ENCODE measurements at regions not wholly inside any gene's neighbourhood (a gene's known extent, or its start where the extent isn't known, plus 50 kb on each side); places are given as distances from the start of the nearest gene placed in this dataset.

DNA sequence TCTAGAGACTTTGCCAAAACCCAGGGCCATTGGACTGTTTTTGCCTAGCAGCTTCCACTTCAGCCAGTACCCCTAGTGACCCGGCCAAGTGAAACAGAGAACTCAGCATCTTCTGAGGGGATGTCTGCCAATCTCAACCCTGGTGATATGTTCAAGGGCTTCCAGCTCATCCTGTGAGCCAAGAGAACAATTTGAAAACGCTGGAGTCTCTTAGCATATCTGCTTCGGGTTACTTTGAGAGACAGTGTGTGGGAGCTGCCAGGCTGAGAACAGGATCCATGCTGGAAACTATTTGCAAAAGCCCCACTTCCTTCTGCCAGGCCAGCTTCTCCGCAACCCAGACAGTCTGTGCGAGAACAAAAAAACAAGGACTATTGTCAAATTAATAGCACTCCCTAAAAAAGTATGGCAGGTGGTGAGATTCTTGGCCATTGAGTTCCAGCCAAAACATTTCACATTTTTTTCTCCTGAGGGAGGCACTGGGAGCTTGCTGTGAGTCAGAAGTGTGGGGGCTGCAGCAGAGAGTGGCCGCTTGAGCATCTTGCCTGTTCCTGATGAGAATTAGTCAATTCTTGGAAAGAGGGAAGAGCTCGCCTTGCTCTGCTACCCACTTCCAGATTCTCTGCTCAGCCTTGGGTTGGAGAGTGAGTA is 395.6 kb upstream of the TRIB2 start:
- H3K4me1 ChIP-seq = peaks cover 0 to 5% of the 10 kb centered on the region in 2 donors
- WGBS, 2 donors = 61 to 74% methylated on average over 7 of the region's 7 CpGs
- intact Hi-C loops (cut with DNase I) = no loop called here
- H3K27me3 ChIP-seq = no peaks in the 10 kb centered on the region
- H3K36me3 ChIP-seq = no peaks in the 10 kb centered on the region
- no peak overlapping the region for H3K27ac ChIP-seq
- TF ChIP-seq POLR2A (IDR thresholded peaks at IDR 0.05) = no peak
- no peak overlapping the region for H3K4me3 ChIP-seq (replicated peaks in 1 of 3)
- H3K9me3 ChIP-seq = no peaks in the 10 kb centered on the region
- no peak for DNase-seq

DNA sequence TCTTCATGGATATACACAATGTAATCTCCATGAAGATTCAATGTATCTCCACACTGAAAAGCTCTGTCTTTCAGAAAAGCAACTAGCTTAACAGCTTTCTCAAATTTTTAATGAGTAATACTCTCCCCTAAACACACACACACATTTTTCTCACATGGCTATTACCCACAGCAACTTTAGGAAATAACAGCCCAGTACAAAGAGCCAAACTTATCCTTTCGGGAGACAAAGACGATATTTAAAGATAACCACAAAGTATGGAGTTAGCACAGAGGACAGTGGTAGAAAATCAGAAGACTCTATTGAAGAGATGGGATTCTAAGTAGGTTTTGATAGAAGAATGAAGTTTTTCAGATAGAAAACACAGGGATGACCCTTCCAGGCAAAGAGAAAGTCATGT is 394.9 kb upstream of the TRIB2 start:
- no peak overlapping the region for H3K4me3 ChIP-seq (replicated peaks in 1 of 3)
- H3K4me1 ChIP-seq = peaks cover 0 to 5% of the 10 kb centered on the region in 2 donors
- H3K9me3 ChIP-seq = no peaks in the 10 kb centered on the region
- intact Hi-C loops (cut with DNase I) = no loop called here
- TF ChIP-seq, protein P1, sequence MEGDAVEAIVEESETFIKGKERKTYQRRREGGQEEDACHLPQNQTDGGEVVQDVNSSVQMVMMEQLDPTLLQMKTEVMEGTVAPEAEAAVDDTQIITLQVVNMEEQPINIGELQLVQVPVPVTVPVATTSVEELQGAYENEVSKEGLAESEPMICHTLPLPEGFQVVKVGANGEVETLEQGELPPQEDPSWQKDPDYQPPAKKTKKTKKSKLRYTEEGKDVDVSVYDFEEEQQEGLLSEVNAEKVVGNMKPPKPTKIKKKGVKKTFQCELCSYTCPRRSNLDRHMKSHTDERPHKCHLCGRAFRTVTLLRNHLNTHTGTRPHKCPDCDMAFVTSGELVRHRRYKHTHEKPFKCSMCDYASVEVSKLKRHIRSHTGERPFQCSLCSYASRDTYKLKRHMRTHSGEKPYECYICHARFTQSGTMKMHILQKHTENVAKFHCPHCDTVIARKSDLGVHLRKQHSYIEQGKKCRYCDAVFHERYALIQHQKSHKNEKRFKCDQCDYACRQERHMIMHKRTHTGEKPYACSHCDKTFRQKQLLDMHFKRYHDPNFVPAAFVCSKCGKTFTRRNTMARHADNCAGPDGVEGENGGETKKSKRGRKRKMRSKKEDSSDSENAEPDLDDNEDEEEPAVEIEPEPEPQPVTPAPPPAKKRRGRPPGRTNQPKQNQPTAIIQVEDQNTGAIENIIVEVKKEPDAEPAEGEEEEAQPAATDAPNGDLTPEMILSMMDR (IDR thresholded peaks at IDR 0.05) = no peak
- TF ChIP-seq POLR2A (IDR thresholded peaks at IDR 0.05) = no peak
- no peaks in the 10 kb centered on the region for H3K36me3 ChIP-seq
- no peak for DNase-seq
- no peak overlapping the region for H3K27ac ChIP-seq
- WGBS, 2 donors = 77 to 86% methylated on average over 2 of the region's 2 CpGs
- H3K27me3 ChIP-seq = no peaks in the 10 kb centered on the region

DNA sequence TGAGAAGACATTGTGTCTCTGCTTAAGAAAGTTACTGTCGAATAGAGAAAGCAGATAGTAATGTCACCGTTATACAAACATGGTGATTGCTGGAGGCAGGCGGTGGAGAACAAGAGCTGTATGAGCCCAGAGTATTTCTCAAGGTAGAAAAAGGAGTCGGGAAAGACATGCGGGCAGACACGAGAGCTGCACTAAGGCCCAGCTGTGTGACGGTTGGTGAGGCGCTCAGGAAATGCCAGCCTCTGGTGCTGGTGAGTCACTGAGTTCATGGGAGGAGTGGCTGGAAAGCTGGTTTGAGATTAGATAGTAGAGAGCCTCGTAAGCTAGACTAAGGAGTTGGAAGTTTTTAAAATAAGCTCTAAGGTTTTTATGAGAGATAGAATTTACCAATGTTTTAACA is 390.9 kb upstream of the TRIB2 start:
- no peaks in the 10 kb centered on the region for H3K9me3 ChIP-seq
- no peak for DNase-seq
- no peak overlapping the region for H3K4me3 ChIP-seq (replicated peaks in 1 of 3)
- 90 to 93% methylated on average over 9 of the region's 9 CpGs for WGBS, 2 donors
- no peak overlapping the region for H3K27ac ChIP-seq
- intact Hi-C loops (cut with DNase I) = no loop called here
- H3K27me3 ChIP-seq = no peaks in the 10 kb centered on the region
- H3K36me3 ChIP-seq = no peaks in the 10 kb centered on the region
- peaks cover 0 to 7% of the 10 kb centered on the region in 2 donors for H3K4me1 ChIP-seq
- no peak for TF ChIP-seq POLR2A (IDR thresholded peaks at IDR 0.05)
- TF ChIP-seq, protein P1 (IDR thresholded peaks at IDR 0.05) = no peak

DNA sequence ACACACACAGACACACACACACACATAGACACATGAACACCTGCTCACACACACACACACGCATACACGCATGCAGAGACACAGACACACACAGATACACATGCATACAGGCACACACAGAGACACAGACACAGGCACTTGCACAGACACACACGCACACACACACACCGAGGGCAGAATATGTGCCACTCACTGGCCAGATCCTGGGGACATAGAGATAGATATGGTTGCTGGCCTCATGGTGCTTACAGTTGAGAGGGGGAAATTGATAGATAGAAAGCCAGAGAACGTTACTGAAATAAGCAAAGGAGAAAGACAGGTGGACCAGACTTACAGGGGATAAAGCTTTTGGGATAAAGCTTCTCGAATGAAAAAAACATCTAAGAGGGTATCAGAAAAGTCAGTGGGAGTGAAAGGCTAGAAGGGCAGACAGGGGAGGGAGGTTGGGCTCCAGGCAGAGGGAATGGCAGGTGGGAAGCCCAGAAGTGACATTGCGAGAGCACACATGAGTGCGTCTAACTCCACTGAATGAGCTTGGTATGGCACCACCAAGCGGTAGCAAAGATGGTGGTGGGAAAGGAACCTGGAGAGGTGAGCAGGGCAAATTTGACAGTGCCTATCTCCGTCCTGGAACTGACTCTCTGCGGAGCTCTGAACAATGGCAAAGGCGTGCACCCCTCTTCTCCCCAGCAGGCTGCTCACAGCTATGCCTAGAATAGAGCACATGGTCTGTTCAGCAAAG is 390.1 kb upstream of the TRIB2 start:
- peaks cover 0 to 7% of the 10 kb centered on the region in 2 donors for H3K4me1 ChIP-seq
- H3K27ac ChIP-seq = no peak overlapping the region
- 94 to 95% methylated on average over 12 of the region's 12 CpGs for WGBS, 2 donors
- intact Hi-C loops (cut with DNase I) = no loop called here
- TF ChIP-seq, protein P1 (IDR thresholded peaks at IDR 0.05) = no peak
- TF ChIP-seq POLR2A (IDR thresholded peaks at IDR 0.05) = no peak
- no peaks in the 10 kb centered on the region for H3K27me3 ChIP-seq
- no peaks in the 10 kb centered on the region for H3K36me3 ChIP-seq
- H3K4me3 ChIP-seq (replicated peaks in 1 of 3) = no peak overlapping the region
- DNase-seq = no peak
- no peaks in the 10 kb centered on the region for H3K9me3 ChIP-seq

DNA sequence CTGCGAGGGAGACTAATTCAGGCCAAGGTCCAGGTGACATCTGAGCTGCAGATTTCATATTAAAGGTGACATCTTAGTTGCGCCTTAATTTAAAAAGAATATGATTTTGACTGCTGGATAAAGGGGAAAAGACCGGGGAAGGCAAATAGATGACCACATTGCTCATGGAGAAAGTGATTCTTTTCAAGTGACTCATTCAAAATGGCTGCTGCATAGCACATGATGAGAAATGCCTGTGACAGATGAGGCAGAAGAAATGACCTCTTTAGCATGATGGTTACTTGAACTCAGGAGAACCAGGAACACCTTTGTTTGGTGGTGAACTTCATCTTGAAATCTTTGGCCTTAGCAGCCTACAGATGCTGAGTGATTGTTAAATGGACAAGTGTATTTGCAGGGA is 385.8 kb upstream of the TRIB2 start:
- H3K9me3 ChIP-seq = no peaks in the 10 kb centered on the region
- H3K4me3 ChIP-seq (replicated peaks in 1 of 3) = no peak overlapping the region
- TF ChIP-seq, protein P1 (IDR thresholded peaks at IDR 0.05) = no peak
- TF ChIP-seq POLR2A (IDR thresholded peaks at IDR 0.05) = no peak
- intact Hi-C loops (cut with DNase I) = no loop called here
- no peak for DNase-seq
- H3K27ac ChIP-seq = no peak overlapping the region
- peaks cover 0 to 7% of the 10 kb centered on the region in 2 donors for H3K4me1 ChIP-seq
- H3K27me3 ChIP-seq = no peaks in the 10 kb centered on the region
- 92 to 93% methylated on average over 3 of the region's 3 CpGs for WGBS, 2 donors
- H3K36me3 ChIP-seq = no peaks in the 10 kb centered on the region
